ENCODE measurements at regions not wholly inside any gene's neighbourhood (a gene's known extent, or its start where the extent isn't known, plus 50 kb on each side); places are given as distances from the start of the nearest gene placed in this dataset.

DNA sequence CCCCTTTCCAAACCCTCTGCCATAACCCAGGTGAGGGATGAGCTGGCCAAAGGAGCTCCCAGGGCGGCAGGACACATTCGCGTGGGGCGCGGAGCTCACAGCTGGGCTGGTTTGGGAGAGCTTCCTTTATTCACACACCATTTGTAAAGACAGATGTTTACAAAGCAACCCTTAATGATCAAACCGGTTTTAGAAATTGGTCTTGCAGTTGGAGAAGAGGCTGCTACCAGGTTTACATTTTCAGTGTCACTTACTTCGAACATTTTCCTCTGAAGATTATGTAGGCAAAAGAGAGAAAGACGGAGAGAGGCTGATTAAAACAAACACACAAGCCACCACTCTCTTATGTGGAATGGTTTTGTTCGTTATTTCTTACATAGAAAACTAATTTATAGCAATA is 648.7 kb downstream of the IRX1 start:
- TF ChIP-seq POLR2A (IDR thresholded peaks at IDR 0.05; ENCODE audit: low read depth) (no peak), CTCF (IDR thresholded peaks at IDR 0.05) (no peak)
